Sciatic nerve (tissue), 2 donors: ENCODE measurements at regions not wholly inside any gene's neighbourhood (a gene's known extent, or its start where the extent isn't known, plus 50 kb on each side); places are given as distances from the start of the nearest gene placed in this dataset.
"Not testable (repeated sequence)": the region's sequence is repeated elsewhere in the genome, so short reads cannot be mapped to it uniquely, and the experiment has no call there.

Experiments used
- ATAC-seq: fragments of 200-7000 bp; cut with Tn5 transposase; one replicate; pipeline ENCODE4 v1.9.1; 2020; ENCODE audit warnings: mild to moderate bottlenecking, moderate library complexity
- DNase-seq: peaks from one replicate; pipeline ENCODE4 v3.0.0-alpha.2; 2020; ENCODE audit warnings: low spot score
- intact Hi-C: fragments of 100-400 bp; cut with DNase I; formaldehyde crosslinking; loops from one replicate; pipeline ENCODE4 v1.14.2; 2022
- donor health status: DM: no; HTN: no; CAD: no.
- donor health status: DM: no; HTN: no; CAD: no.

GRCh38 chr5:148740079-148740858, 85.9 kb upstream of the HTR4 start:
- DNase-seq: no peak
- intact Hi-C loops: no loop called here
- ATAC-seq: no peak

DNA sequence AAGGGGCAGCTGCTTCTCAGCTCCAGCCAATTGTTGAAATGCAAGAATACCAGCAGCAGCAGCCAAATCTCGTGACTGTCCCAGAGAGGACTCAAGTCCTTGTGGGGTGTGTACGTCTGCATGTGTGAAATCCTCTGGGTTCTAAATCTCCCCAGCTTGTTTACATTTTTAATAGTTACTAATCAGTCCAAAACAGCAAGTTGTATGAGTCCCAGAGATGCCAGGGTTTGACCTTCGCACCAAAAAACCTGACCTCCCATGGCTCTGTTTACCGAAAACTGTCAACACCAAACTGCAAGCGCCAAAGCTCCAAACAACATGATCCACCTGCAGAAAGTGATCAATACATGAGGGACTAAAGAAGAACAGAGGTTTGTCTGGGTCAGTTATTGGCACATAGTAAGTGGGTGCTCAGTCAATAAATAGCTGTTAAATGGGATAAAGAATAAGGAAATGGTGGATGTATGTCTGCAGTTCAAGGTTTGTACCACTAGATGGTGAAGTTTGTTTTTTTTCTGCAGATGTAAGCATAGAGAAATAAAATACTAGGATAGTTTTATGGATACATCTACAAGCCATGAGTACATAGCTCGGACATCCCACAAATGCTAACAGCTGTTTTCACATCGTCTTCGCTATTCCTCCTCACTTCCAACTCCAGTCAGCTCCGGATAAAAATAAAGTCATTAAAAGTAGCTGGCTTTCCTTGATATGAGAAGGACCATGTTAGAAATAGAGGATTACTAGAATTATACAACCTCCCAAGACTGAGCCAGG, 85.3 kb upstream of the ADRB2 start:
- intact Hi-C loops: no loop called here
- DNase-seq: no peak
- ATAC-seq: peak; percentile 75

GRCh38 chr5:148741766-148742165, 84.6 kb upstream of the ADRB2 start:
- DNase-seq, intact Hi-C loops, ATAC-seq: not testable (repeated sequence)

DNA sequence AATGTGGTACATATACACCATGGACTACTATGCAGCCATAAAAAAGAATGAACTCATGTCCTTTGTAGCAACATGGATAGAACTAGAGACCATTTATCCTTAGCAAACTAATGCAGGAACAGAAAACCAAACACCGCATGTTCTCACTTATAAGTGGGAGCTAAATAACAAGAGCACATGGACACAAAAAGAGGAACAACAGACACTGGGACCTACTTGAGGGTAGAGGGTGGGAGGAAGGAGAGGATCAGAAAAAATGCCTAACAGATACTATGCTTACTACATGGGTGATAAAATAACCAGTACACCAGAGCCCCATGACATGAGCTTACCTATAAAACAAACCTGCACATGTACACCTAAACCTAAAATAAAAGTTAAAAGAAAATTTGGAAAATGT, 82.0 kb upstream of the ADRB2 start:
- intact Hi-C loops, DNase-seq, ATAC-seq: not testable (repeated sequence)

GRCh38 chr5:148746826-148747535, 79.4 kb upstream of the ADRB2 start:
- intact Hi-C loops: no loop called here
- no peak for DNase-seq
- ATAC-seq: no peak

DNA sequence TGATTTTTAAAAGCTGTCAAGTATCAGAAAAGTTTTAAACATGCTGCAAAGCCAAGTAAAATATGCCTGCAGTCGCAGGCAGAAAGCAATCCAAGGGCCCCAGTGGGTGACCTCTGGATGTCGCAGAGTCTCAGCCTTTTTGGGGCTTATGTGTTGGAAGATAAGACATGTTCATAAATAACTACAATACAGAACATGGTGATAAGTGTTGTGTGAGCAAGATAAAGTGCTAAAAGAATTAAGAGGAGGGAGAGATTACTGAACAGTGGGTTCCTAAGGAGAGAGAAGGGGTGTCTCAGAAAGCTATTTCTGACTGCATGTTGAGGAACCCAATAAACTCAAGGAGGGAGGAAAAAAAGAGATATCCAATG, 78.9 kb upstream of the ADRB2 start:
- intact Hi-C loops: no loop called here
- DNase-seq (no peak), ATAC-seq (no peak)

DNA sequence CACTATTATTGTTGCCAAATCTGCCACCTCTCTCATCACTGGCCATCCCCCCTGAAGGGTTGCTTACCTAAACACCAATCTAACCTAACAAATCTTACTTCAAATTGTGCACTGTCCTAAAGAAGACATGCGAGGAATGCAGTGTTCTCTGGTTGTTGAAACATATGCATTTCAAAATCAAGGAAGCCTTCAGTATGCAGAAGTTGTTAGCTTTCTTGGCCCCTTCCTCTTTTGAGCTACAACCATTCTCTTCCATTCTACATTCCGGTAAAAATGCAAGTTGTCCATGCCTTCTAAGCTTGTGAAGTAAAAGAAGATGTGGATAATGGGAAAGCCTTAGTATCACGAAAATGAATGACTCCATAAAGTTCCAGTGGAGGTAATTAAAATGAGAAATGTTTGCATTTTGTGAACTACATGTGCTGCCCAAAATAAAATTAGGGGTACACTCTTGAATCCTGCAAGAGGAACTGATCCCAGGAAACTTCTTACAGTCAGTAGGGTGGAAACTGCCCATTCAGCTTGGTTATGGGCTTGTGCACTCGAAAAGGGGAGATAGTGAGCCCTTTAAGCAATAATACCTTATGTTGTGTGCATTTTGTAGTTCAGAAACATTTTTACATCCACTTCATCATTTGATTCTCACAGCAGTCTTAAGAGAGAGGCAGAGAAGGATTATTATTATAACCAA, 77.6 kb upstream of the ADRB2 start:
- DNase-seq (no peak), ATAC-seq (no peak)
- intact Hi-C loops: no loop called here

GRCh38 chr5:148750614-148751013, 75.8 kb upstream of the ADRB2 start:
- intact Hi-C loops: no loop called here
- no peak for DNase-seq
- no peak for ATAC-seq

GRCh38 chr5:148751025-148751424, 75.4 kb upstream of the ADRB2 start:
- intact Hi-C loops: no loop called here
- ATAC-seq: no peak
- DNase-seq: no peak

GRCh38 chr5:148752375-148752774, 74.0 kb upstream of the ADRB2 start:
- DNase-seq, intact Hi-C loops, ATAC-seq: not testable (repeated sequence)

DNA sequence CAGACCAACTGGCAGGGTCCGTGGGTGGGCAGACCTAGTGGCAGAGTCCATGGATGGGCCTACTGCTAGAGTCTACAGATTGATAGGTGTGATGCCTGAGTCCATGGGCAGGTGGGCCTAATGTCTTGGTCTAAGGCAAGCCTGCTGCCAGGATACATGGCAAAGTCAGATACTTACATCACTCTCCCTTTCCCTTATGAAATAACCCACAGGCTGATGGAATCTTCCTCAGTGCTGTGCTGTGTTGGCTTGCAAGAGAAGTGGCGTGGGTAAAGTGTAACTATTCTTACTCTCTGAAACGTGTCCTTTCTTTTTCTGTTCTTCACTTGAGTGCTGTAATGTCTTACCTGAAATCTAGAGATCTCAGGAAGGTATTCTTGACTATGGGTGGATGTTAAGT, 67.3 kb upstream of the ADRB2 start:
- ATAC-seq (no peak), DNase-seq (no peak)
- intact Hi-C loops: no loop called here

DNA sequence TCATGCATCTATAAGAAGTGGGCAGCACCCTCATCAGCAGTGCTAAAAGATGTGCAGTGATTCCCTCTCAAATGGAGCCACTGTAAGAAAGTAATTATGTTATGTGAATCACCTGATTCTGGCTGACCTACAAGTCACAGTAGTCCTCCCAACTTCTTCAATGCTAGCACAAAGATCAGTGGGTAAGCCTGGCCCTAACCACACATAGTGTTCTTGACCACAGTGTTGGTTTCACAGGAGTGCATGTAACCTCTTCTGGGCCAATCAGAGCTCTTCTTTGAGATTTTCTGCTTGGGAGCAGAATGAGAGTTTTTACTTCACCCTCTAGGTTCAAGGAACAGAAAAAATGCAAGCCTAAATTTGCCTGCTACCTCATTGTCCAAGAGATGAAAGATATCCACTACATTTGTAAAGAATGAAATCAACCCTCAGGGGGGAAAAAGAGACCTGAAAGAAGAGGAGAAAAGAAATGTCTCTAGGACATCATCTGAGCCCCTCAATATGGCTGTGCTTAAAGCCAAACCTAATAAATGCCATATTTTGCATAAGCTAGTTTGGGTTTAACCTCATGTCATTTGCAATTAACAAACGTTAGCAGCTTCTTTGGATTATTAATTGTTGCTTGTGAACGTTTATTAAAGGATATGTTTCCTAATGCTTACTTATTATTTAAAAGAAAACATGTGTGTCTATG, 65.3 kb upstream of the ADRB2 start:
- intact Hi-C loops: no loop called here
- no peak for DNase-seq
- no peak for ATAC-seq

DNA sequence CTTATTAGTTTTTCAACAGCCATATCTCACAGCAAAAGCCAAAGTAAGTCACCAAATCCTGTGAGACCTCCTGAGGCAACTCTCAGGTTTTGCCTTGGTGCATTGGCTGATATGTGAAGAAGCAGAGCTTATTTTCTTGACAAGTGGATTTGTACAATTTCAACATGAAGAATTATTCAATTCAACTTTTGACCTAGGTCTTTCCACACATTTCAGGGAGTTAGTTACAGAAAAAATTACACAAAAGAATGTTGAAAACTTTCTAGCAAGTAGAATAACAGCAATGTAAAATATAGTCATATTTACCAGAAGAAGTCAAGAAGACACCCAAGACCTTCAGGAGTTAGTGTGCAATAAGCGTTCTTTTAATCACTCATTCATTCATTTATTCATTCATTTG, 62.4 kb upstream of the ADRB2 start:
- ATAC-seq (no peak), DNase-seq (no peak)
- intact Hi-C loops: no loop called here

GRCh38 chr5:148765061-148765460, 61.4 kb upstream of the ADRB2 start:
- DNase-seq (no peak), ATAC-seq (no peak)
- intact Hi-C loops: no loop called here

- intact Hi-C loops: no loop called here
Measured at GRCh38 chr5:148768806-148769415, 57.5 kb upstream of the ADRB2 start.

DNA sequence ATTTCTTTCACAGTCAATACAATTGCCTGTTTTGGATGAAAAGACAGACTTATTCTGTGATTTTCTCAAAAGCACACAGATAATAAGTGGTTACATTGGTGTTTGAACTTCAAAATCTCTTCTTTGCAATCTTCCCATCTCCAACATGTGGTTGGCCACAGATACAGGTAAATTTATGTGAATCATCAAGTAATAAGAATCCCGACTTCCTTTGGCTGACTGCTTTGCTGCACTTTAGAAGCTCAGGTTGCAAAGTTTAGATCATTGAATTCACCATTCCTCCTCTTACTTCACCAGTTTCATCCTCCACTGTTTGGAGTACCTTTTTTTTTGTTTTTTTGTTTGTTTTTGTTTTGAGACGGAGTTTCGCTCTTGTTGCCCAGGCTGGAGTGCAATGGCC, 56.5 kb upstream of the ADRB2 start:
- DNase-seq (no peak), ATAC-seq (no peak)
- intact Hi-C loops: no loop called here

More at GRCh38 chr5:148768806-148769415, 57.5 kb upstream of the ADRB2 start:
- no peak for DNase-seq
- ATAC-seq: no peak

DNA sequence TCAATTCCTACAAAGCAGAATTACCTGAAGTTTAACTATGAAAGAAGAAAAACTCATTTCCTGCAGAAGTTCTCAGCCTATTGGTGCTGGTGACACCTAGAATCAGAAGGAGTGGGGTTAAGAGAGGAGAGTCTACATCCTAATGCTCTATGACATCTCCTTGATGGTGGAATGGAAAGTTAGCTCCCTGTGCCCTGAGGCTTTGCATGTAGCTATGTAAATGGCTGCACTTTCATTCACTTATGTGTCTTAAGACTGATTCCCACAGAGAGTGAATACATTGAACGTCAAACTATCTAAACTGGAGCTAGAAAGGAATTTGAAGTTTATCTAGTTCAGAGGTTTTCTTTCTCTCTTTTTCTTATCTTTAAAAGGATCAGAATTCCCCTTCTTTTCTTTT, 52.1 kb upstream of the ADRB2 start:
- intact Hi-C loops: no loop called here
- no peak for ATAC-seq
- DNase-seq: no peak

GRCh38 chr5:148776261-148776660, 50.1 kb upstream of the ADRB2 start:
- DNase-seq (no peak), ATAC-seq (no peak)
- intact Hi-C loops: no loop called here
